Fibroblast of lung (primary cell): ENCODE measurements at regions not wholly inside any gene's neighbourhood (a gene's known extent, or its start where the extent isn't known, plus 50 kb on each side); places are given as distances from the start of the nearest gene placed in this dataset.

Experiments used
- CTCF ChIP-seq, 2 donors: IDR thresholded peaks in 1 of 2; conservative IDR thresholded peaks in 1 of 2; 1 replicate in 1 of 2; 2 replicates in 1 of 2; pipeline ENCODE4 v1.5.1; 2011 to 2012; ENCODE audit warnings: low read length in 2 of 2, control low read depth in 1 of 2, inconsistent platforms in 1 of 2, low read depth in 1 of 2, mild to moderate bottlenecking in 1 of 2
- EZH2 ChIP-seq: IDR thresholded peaks from 2 replicates; pipeline ENCODE4 v1.5.1; 2012; ENCODE audit warnings: low read length, control low read depth, mild to moderate bottlenecking; ENCODE audit errors: missing control alignments

- TF ChIP-seq CTCF (conservative IDR thresholded peaks at IDR 0.05 in 1 of 2, IDR thresholded peaks at IDR 0.05 in 1 of 2; ENCODE audit: low read depth in 1 of 2, low read length in 2 of 2), result no peak
- no peak for TF ChIP-seq EZH2
Measured at GRCh38 chr7:79684384-79684783, 230.9 kb upstream of the MAGI2 start.
